Endothelial cell of hepatic sinusoid (primary cell): ENCODE measurements at regions not wholly inside any gene's neighbourhood (a gene's known extent, or its start where the extent isn't known, plus 50 kb on each side); places are given as distances from the start of the nearest gene placed in this dataset.
"Not testable (repeated sequence)": the region's sequence is repeated elsewhere in the genome, so short reads cannot be mapped to it uniquely, and the experiment has no call there.

ENCODE experiments used
- in situ Hi-C: cut with HindIII; loops from 2 replicates; pipeline ENCODE4 v1.10.0; 2017; ENCODE audit warnings: low sequenced_read_pairs

DNA sequence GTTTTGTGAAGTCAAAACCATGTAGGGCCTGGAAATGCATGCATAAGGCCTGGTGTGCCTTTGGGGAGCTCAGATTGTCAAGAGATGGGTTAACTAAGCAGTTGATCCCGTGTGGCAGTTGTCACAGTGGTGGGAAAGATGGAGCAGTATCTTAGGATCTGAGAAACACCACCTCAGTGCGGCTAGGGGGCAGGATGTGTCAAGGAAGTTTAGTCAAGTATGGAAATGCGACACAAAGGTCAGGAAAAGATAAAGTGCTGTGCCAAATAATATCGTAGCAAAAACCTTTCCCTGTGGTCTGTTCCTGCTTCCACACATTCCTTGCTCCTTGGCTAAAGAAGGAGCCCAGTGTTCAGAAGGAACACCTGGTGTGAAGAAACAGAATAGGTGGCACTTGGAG is 396.4 kb downstream of the EDEM1 start:
- in situ Hi-C loops, result no loop called here

DNA sequence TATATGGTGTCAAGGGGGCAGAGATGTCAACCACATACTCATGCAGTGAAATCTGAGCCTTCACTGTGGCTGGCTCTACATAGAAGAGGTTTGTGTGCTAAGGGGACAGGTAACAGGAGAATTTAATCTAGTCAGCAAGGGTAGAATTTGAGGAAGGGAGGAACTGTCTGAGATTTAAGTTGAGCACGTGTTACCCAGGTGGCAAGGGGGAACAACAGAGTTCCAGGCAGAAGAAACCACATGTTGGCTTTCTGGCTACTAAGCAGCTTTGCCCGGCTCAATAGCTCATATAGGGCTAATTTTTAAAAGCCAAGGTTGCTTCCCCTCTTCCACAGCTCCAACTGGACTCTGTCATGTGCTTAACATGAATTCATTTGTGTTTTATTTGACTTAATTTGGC is 397.6 kb downstream of the EDEM1 start:
- in situ Hi-C loops, result no loop called here

DNA sequence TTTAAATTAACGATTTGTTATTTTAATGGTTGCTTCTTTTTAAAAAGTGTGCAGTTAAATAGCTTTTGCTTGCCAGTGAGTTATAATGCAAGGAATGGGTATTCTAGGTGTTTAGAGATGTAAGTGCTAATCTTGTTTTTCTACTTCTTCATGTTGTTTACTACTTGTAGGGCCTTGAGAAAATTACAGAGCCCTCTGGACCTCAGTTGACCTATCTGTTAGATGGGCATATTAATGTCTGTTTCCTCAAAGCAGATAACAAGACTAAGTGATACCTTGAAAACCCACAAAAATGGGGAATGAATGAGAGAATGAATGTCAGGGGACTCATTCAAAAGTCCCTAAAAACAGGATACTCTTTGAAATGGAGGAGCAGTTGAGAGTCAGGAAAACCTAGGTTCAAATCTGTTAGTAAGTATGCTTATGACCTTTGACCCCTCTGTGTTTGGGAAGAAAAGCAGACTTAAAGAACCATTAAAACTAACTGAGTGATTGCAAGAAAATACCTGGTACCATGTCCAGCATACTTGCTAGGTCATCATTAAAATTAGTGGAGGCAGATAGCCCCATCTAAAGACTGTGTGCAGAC is 419.5 kb downstream of the EDEM1 start:
- in situ Hi-C loops, result no loop called here

DNA sequence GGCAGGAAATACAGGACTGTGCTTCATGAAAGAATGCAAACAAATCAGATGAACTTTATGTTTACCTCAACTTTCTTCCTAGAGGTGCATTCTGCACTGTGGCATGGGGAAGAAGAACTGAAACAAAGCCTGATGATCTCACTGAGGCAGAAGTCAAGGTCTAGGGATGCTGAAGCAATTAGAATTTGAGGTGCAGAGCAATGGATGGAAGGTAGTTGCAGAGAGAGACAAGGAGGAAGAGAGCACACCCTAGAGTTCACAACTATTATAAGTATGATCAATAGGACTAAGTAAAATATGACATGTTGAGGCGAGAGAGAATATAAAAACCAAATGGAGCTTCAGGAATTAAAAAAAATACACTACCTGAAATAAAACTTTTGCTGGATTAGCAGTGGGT is 420.1 kb downstream of the EDEM1 start:
- in situ Hi-C loops, result no loop called here

DNA sequence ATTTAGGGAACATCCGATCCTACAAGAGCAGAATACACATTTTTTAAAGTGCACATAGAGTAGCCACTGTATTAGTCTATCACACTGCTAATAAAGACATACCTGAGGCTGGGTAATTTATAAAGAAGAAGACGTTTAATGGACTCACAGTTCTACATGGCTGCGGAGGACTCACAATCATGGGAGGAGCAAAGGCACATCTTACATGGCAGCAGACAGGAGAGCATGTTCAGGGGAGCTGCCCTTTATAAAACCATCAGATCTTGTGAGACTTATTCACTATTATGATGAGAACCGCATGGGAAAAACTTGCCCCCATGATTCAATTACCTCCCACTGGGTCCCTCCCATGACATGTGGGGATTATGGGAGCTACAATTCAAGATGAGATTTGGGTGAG is 421.5 kb downstream of the EDEM1 start:
- in situ Hi-C loops, result not testable (repeated sequence)

DNA sequence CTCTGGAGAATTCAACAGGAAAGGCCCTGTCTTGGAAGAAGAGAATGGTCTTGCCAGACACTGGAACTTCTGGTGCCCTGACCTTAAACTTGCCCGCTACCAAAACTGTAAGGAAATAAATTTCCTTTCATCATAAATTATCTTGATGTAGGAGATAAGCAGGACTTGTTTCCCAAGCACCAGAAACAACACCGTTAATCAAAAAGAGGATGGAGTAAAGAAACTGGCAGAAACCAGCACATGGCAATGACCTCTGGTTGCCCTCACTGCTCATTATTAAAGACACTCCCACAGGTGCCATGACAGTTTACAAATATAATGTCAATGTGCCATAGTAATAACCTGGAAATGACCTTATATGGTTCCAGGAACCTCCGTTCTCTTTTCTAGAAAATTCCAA is 426.1 kb downstream of the EDEM1 start:
- in situ Hi-C loops, result no loop called here

DNA sequence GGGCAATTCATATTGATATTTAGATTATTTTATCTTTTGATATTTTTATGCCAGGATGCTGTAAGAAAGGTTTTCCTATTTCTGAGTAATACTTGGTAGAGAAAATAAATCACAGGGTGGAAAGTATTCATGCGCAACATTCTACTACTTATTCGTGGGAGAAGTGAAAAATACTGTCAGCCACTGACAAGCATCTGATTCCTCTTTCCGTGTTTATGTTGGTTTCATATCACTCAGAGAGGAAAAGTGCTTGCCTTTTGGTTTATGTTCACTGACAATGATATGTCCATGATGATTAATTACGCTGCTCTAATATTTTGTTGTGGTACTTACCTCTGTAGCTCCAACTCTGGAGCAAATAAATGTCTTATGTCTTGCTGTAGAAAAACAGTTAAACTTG is 429.4 kb downstream of the EDEM1 start:
- in situ Hi-C loops, result no loop called here

DNA sequence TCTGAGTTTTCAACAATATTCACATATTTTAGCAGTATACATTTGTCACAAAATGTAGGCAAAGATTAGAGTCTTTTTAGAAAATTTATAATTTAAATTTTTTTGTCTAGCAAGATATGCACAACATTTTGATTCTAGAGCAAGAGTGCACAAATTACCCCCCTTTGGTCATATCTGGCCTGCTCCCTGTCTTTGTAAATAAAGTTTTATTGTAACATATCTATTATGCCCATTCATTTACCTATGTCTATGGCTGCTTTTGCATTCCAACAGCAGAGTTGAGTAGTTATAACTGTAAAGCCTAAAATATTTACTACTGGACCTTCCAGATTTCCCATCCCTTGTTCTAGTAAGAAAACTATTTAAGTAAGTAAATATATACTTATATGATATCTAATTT is 430.7 kb downstream of the EDEM1 start:
- in situ Hi-C loops, result no loop called here

DNA sequence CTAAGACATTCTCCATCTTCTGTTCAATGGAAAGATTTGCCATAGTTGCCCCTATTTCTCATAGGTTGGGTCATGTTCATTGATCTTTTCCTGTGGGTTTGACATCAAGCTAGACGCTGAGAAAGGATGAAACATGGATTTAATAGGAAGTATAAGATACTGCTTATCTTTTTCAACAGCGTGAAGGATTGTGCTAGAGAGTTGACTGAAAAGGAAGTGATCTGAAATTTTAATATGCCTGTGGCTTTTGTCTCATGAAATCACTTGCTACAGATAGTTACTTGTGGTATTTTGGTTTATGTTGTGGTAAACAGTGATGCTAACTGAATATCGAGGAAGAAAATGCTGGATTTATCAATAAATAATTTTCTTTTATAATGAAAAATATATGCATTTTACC is 442.9 kb downstream of the EDEM1 start:
- in situ Hi-C loops, result no loop called here

DNA sequence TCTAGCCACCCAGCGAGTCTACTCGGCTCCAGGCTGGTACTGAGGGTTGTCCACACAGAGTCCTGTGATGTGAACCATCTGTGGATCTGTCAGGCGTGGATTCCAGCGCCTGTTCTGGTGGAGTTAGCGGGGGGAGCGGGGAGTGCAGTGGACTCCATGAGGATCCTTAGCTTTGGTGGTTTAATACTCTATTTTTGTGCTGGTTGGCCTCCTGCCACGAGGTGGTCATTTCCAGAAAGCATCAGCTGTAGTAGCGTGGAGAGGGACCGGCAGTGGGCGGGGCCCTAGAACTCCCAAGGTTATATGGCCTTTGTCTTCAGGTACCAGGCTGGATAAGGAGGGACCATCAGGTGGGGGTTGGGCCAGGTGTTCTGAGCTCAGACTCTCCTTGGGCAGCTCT is 446.5 kb downstream of the EDEM1 start:
- in situ Hi-C loops, result no loop called here

DNA sequence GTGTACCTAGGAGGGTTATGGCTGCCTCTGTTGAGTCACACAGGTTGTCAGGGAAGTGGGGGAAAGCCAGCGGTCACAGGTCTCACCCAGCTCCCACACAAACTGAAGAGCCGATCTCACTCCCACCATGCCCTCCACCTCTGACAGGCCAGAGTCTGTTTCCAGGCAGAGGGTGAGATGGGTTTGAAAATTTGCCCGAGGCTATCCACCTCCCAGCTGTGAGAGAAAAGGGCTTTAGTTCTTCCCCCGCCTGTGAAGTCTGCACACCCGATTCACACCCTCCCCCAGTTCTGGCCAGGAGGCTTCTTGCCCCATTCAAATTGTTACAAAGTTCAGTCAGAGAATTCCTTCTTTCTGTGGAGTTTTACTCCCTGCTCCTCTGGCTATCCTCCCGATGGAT is 446.9 kb downstream of the EDEM1 start:
- in situ Hi-C loops, result no loop called here

DNA sequence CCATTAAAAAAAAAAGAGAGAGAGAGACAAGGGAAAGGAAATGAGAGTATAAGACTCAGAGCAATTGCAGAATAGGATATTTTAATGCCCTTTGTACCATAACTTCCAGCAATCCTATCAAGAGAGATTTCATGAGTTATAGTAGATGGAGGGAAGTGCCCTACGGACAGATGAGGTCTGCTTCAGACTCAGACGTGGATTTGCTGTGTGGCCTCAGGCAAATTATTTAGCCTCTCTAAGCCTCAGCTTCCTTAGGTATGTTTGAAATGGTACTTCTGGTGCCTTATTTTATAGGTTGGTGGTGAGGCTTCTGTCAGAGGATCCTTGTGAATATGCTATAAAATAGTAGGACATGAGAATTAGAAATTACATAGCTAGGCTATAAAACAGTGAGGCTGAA is 448.2 kb downstream of the EDEM1 start:
- in situ Hi-C loops, result no loop called here

DNA sequence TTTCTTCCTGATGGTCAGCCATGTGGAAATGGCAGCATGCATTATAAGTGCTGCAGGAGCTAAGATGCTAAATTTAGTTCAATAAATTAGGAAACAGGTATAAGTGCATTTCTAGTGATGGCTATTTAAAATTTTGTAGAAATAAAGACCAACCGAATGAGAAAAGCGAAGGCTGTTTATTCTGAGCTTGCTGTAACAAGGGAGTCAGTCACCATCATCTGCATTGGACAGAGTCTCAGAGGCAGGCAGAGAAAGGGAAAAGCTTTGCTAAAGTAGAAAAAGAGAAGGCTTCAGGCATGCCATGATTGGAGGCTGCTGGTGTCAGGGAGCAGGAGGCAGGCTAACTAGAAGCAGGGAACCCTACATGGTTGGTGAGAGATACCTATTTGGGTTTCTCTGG is 451.0 kb downstream of the EDEM1 start:
- in situ Hi-C loops, result no loop called here

DNA sequence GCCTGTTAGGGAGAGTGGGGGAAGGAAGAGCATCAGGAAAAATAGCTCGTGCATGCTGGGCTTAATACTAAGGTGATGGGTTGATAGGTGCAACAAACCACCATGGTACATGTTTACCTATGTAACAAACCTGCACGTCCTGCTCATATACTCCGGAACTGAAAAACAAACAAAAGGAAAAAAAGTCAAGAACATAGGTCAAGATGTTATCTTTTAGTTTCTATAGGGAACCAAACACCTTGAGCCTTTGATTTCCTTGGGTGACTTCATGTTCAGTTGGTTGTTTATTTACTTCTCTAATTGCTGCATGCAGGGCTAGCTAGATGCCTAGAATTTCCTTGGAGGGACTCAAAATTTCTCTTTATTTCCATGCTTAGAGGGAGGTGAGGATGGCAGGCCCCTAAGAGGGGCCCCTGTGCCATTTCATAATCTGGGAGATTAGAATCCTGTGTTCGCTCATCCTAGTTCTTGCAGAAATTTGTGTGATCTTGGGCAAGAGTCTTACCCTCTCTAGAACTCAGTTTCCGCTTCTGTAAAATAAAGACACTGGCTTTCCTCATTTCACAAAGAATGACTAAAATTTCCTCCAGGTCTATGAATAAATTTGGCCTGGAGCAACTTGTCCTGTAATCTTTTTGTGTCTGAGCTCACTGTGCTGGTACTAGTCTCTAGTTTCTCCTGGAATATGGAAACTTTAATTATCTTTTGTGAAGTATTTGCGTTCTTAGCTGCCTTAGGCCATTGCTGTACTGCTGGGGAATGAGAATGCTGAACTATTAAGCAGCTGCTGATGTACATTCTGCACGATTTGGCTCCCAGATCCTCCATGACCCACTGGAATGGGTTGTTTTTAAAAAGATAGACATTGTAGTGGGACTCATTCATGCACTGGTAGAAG is 457.5 kb downstream of the EDEM1 start:
- in situ Hi-C loops, result no loop called here

DNA sequence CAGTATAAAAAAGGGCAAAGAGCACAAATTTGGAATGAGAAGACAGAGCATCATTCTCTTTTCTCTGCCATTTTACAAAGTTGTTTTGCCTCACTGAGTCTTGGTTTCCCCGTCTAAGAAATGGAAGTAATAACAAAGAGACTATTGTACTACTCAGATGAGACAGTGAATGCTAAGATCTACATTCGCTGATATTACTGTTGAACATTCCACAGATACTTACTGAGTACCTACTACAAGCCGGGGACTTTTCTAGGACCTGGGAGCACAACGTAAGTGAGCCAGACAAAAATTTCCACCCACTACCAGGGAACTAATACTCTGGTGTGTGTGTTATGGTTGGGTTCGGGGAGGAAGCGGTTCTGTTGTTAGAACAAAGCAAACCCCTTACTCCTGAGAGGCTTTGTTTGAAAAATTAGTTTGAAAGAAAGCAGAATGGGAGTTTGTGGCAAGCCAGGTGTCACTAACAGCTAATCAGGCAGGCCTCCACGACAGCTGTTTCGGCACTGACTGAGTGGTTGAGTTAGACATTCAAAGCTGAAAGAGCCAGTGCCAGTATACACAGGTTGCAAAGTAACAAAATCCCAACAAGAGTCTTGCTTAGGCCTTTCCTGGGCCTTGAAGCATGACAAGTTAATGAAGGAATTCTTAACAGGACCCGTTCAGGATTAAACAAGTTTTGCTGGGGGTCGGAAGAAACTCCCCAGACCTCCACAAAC is 458.3 kb downstream of the EDEM1 start:
- in situ Hi-C loops, result no loop called here

DNA sequence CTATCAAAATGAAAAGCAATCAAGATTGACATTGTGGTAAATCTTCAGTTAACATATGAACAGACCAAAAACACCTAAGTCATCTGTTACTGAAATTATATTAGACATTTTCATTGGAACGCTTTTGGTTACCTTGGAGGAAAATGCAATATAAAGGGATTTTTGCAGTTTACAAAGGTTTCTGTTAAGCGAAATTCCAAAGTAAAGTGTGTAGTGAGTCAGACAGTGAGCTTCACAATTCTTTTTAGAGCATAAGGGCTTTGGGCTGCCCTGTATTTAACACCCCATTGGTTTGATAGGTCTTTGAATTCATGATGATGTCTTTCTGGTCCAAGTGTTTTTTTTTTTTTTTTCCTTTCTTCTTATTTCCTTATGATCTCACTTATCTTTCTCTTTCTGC is 462.8 kb downstream of the EDEM1 start:
- in situ Hi-C loops, result no loop called here

DNA sequence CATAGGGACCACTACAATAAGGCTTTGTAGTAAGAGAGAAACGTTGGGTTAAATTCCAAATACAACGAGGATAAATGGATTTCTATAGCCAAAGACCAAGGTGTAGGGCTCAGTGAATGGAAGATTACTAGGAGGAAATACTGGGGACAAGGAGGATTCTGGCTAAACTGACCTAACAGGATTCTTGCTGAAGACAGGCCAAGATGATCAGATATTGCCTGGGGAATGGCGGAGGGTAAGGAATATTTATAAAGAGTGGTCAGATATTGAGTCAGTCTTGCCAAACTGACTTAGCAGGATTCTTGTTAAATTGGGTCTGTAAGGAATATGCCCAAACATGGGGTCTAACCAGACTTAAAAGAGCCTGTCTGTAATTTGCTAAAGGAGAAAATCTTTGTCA is 463.8 kb downstream of the EDEM1 start:
- in situ Hi-C loops, result no loop called here

DNA sequence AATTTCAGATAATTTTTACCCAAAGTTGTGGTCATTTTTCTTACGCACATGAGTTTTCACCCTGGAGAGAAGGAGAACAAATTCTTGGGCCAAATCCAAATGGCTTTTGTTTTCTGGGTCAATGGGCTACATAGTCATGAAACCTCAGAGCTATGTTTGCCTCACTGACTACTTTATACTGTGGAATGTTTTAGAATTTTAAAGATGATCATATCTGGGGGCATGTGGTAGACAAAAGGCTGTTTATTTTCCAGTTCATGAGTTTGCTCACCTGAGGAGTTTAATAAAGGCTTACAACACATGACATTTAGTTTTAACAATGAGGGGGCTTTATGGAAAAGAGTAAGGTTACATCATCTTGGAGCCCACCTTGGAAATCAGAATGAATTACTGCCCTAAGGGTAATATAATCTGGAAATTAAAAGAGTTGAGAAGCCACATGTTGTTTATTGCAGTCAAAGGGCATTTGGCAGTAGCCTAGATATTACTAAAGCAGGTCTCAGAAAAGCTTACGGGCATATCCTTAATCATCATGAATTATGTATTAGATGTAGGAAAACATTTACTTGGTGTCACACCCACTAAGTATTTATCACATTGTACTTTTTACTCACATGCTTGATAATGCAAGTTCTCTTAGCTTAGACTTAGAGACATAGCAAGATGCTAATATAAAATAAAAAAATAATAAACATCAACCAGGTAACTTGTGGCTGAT is 466.1 kb downstream of the EDEM1 start:
- in situ Hi-C loops, result no loop called here

DNA sequence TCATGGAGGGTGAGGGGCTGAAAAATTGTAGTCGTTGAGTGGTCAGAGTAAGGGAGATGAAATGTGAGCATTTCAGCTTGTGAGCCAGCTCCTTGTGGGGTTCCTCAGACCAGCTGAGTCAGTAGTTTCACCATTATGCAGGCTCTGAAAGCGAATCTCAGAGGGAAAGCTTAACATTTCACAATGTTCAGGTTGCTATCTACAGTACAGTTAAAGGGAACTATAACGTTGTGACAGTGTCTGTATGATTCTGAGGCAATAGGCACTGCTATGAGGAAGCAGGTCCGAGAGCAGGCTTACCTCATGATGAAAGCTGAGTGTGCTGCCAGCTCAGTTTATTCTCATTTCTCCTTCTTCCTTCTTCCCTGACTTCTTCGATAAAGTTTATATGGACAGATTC is 469.6 kb downstream of the EDEM1 start:
- in situ Hi-C loops, result no loop called here

DNA sequence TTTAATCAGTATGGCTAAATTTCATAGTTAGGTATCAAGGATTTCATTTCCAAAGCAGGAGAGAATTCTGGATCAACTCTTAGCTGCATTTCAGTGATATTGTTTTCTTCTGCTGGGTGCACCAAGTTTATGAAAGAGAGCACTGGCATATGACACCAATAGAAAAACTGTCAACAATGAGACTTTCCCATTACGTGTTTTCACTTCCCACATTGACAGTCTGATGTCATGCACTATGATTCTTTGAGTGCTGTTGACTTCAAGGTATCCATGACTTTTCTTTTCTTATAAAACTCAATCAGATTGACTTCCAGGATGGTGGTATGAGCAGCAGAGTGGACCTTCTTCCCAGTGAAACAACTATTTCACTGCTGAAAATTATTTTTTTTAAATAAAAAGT is 476.1 kb downstream of the EDEM1 start:
- in situ Hi-C loops, result no loop called here

DNA sequence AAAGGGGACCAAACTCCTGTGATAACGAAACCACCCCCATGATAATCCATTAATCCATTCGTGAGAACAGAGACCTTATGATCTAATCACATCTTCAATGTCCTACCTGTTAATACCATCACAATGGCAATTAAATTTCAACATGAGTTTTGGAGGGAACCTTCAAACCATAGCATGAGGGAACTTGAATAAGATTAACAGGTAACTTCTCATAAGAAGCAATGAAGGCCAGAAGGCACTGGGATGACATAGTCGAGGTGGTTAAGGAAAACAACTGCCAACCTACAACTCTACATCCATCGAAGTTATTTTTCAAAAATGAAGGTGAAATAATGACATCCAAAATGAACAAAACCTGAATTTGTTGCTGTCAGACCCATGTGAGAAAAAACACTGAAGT is 478.9 kb downstream of the EDEM1 start:
- in situ Hi-C loops, result no loop called here
